ENCODE measurements at regions not wholly inside any gene's neighbourhood (a gene's known extent, or its start where the extent isn't known, plus 50 kb on each side); places are given as distances from the start of the nearest gene placed in this dataset.
A peak's percentile ranks its signal among the peaks of the same experiment; 100 is the strongest.

GRCh38 chr5:41670854-41671479, 160.6 kb upstream of the PLCXD3 start:
- DNase-seq, result no peak

- no peak for DNase-seq
Measured at GRCh38 chr5:41670216-41670615, 159.8 kb upstream of the PLCXD3 start.

DNA sequence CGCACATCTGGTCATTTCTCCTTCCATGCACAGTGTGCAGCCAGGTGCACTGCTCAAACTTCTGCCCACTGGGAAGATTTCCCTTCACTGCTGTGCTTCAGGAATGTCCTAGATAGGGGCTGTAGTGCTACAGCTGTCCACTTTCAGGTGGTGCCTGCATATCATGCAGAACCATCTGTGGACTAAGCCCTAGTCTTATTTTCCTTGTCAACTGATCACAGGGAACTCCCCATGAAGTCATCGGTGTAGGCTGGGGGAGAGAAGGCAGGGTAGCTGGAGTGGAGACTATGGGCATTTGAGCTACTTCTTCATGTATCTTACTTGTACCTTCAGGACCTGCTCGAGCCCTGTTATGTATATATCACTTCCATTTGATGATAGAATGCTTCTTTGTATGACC, 150.9 kb upstream of the PLCXD3 start:
- DNase-seq, result no peak

DNA sequence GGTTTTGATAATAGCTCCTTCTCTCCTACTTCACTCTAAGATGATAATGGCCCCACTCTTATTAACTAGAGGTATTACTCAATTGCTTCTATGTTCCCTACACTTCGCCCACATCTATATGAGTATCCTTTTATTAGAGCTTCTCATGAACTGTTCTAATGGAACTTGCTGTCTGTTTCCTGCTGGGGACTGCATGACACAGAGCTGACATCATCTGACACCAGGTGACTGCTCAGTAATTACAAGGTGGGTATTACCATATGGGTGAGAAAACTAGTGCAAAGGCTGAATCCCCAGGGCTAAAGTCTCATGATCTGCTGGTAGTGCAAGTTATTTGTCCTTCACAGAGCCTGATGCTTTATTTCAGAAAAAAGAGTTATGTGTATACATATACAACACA, 146.2 kb upstream of the PLCXD3 start:
- DNase-seq, result no peak

DNA sequence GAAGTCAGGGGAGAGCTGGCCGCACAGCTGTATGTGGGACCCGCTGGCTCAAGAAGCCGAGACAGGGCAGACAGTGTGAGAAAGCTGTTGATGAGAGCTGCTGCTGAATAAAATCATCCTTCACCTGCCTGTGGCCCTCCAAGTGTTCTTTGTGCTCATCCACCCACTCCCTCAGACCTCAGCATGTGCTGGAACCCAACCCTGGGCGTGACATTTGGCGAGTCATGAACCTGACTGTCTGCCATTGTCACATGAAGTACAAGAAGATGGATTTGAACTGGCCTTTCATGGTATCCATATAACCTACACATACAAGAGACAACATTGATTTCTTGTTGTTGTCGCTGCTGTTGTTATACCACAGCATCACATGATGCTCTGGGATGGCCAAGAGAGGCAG, 139.7 kb upstream of the PLCXD3 start:
- DNase-seq, result no peak

- no peak for DNase-seq
Measured at GRCh38 chr5:41649659-41650058, 139.3 kb upstream of the PLCXD3 start.

- no peak for DNase-seq
Measured at GRCh38 chr5:41648996-41649395, 138.6 kb upstream of the PLCXD3 start.

DNA sequence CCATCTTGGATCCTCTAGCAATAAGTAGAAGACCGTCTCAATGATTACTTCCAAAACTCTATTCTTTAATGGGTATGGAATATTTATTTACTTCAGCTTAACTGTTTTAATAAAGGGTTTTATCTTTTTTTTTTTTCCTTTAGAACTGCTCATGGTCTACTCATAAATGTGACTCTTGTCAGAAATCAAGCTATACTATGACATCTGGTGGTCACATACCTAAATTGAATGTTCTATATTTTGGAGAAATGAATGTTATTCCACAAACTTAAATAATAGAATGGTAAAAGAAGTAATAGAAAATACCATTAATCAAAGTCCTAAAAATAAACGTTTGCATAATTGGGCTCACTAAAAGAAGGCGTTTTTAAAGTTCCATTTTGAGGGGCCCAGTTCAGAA, 131.2 kb upstream of the PLCXD3 start:
- no peak for DNase-seq

GRCh38 chr5:41638685-41639084, 128.3 kb upstream of the PLCXD3 start:
- DNase-seq, result no peak

DNA sequence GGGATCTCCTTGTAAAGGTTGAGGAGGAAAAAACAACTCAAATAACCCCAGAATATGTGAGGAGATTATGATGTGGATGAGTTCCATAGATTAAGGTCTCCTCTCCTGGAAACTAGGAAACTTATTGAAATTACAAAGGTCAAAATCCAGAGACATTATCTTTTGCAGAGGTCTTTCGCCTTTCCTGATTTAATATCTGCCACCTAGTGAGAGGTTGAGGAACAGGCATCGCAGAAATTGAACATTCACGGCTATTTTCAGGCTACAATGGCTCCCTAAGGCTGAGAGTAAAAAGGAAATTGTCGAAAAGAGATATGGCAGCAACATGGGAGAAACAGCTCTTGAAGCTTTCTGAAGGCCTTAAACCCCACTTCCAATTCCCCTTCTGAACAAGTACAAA, 127.5 kb upstream of the PLCXD3 start:
- peak; percentile 5 for DNase-seq

- DNase-seq, result no peak
Measured at GRCh38 chr5:41637424-41637823, 127.0 kb upstream of the PLCXD3 start.

- peak; percentile 33 for DNase-seq
Measured at GRCh38 chr5:41636605-41637004, 126.2 kb upstream of the PLCXD3 start.

GRCh38 chr5:41629897-41630296, 119.5 kb upstream of the PLCXD3 start:
- DNase-seq, result no peak

GRCh38 chr5:41625571-41625970, 115.2 kb upstream of the PLCXD3 start:
- no peak for DNase-seq

DNA sequence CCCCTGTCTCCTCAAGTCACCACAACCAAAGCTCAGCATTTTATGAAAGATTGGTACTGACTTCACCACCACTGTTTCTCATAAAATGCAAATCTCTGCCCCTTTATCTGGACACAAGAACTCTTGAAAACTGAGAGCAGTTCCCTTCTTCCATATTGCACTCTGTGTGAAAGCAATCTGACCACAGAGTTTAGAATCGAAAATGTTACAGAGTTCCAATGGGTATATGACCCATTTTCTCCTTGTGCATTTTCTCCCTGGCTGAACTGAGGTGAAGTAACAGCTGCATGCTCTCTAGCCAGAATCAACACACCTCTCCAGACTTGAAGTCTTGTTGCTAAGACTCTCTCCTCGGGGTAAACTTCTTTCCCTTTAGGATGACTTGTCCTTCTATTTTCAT, 111.0 kb upstream of the PLCXD3 start:
- no peak for DNase-seq

DNA sequence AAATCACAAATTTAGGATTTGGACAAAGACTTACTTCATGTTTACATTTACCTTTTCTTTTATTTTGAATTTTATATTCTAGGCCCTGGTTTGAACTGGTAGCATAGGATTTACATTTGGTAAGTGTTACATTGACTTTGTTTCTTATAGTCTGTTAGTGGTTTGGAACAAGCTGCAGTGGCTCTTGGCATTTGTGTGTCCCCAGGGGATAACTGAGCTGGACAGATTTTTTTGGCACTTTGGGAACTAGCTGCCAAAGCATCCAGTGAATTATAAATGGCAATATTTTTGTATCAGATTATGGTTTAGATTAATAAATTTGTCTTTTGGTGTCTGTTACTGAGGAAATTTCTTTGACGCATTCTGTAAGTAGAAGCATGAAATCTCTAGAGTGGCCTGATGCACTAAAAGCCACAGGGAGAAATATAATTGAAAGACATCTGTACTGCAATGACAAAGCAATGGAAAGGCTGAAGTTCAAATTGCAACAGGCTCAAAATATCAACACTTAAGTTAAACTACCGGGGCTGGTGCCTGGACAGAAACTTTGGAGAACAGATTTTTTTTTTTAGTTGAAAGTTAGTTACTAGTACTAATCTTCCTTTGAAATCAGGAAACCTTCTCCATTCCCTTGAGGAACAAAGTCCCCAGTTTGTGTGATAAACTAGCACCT, 107.6 kb upstream of the PLCXD3 start:
- DNase-seq, result no peak

DNA sequence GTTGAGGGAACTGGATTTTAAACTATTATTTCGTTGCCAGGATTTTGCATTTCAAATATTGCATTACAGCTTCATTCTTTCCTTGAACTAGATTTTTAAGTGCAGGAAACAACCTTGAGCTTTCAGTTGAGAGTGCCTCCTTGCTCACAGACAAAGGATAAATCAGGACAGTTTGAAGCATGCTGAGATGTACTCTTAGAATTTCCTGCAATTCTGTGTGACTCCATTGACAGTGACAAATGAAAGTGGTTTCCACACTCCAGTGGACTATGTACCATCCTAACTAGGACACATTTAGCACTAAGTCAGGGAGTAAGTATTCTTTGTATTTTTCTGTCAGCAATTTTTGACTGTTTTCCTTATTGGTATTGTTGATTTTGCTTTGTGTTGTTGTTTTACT, 100.0 kb upstream of the PLCXD3 start:
- no peak for DNase-seq

DNA sequence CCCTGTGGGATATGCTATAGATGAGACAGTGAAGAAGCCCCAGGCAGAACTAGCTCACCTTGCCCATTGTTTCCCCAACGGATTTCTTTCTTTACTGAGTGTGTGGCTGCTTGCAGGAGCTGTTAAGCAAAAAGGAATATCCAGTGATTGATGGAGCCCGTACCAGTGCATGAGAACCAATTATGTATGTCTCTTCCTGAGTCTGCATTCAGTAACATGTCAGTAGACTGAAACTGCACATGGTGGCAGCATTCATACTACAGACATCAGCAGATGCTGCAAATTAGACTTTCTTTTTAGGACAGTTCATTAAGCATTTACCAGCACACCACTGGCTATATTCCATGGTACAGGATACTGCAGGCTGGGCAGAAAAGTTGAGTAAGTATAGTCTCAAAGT, 90.3 kb upstream of the PLCXD3 start:
- no peak for DNase-seq

DNA sequence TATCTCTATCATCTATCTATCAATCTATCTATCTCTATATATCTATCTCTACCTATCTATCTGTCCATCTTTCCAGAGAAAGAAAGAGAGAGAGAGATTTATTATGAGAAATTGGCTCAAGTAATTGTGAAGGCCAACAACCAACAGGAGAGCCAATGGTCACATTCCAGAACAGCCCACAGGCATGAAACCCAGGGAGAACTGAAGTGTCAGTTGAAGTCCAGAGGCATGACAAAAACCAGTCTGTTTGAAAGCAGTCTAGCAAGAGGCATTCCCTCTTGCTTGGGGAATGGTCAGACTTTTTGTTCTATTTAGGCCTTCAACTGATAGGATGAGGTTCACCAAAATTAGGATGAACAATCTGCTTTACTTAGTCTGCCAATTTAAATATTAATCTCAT, 87.6 kb upstream of the PLCXD3 start:
- no peak for DNase-seq

DNA sequence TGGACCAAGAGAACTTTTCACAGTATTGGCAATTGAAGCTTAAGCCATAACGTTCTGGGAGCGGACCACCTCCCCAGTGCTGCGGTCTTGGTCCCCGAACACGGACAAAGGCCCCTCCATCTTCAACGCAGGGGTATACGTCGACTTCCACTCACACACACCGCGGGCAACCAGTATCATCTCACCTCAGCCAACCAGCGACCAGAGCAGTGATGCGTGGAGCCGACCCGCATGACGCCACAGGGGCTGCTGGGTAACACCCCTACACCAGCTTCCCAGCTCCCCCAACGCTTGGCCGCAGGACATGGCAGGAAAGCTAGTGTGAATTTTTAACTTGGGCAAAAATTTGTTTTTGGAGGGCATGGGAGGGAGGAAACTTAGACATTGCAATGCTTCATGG, 77.3 kb upstream of the PLCXD3 start:
- no peak for DNase-seq

- DNase-seq, result no peak
Measured at GRCh38 chr5:41575110-41575779, 64.8 kb upstream of the PLCXD3 start.

GRCh38 chr5:41574391-41574790, 64.0 kb upstream of the PLCXD3 start:
- no peak for DNase-seq

All from dermis blood vessel endothelial cell (primary cell).